Osteocyte (in vitro differentiated cells): ENCODE measurements at regions not wholly inside any gene's neighbourhood (a gene's known extent, or its start where the extent isn't known, plus 50 kb on each side); places are given as distances from the start of the nearest gene placed in this dataset.

ENCODE experiments used
- DNase-seq: peaks from one replicate; pipeline ENCODE4 v3.0.0; 2021; ENCODE audit warnings: mixed read lengths; ENCODE audit not compliant: unreplicated experiment; ENCODE audit errors: extremely low spot score
- H3K27ac Mint-ChIP-seq: one replicate; pipeline ENCODE4 v1.8.0; 2021; ENCODE audit warnings: mild to moderate bottlenecking, mixed read lengths; ENCODE audit not compliant: unreplicated experiment
- H3K27me3 Mint-ChIP-seq: one replicate; pipeline ENCODE4 v1.8.0; 2021; ENCODE audit warnings: mixed read lengths; ENCODE audit not compliant: unreplicated experiment
- H3K36me3 Mint-ChIP-seq: one replicate; pipeline ENCODE4 v1.8.0; 2021; ENCODE audit warnings: mixed read lengths; ENCODE audit not compliant: unreplicated experiment
- H3K4me1 Mint-ChIP-seq: one replicate; pipeline ENCODE4 v1.8.0; 2021; ENCODE audit warnings: mixed read lengths; ENCODE audit not compliant: unreplicated experiment
- H3K4me3 Mint-ChIP-seq: one replicate; pipeline ENCODE4 v1.8.0; 2021; ENCODE audit warnings: mild to moderate bottlenecking, moderate library complexity, mixed read lengths; ENCODE audit not compliant: unreplicated experiment
- H3K9me3 Mint-ChIP-seq: one replicate; pipeline ENCODE4 v1.8.0; 2021; ENCODE audit warnings: mixed read lengths; ENCODE audit not compliant: unreplicated experiment
- TF ChIP-seq, protein P1 (sequence below): fragments of 200-600 bp; sonication (generic); IDR thresholded peaks from 2 replicates; pipeline ENCODE4 v1.5.0; 2021; ENCODE audit warnings: antibody characterized with exemption, mild to moderate bottlenecking, moderate library complexity

DNA sequence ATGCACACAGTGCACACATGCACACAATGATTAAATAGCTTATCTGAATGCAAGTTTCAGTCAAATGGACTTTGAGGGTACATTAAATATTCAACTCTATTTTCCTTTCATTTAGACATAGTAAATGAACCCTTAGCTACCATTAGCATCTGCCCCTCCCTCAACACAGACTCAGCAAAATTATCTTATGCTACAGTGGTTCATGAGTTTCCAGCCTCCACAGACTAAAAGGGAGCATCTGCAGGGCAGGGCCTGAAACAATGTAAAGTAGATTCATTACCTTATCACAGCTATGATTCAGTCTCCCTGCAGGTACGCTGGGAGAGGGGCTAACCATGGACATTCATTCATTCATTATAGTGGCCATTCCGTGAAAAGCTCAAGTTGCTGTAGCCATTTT is 329.1 kb downstream of the VGLL3 start:
- DNase-seq = no peak
- TF ChIP-seq, protein P1, sequence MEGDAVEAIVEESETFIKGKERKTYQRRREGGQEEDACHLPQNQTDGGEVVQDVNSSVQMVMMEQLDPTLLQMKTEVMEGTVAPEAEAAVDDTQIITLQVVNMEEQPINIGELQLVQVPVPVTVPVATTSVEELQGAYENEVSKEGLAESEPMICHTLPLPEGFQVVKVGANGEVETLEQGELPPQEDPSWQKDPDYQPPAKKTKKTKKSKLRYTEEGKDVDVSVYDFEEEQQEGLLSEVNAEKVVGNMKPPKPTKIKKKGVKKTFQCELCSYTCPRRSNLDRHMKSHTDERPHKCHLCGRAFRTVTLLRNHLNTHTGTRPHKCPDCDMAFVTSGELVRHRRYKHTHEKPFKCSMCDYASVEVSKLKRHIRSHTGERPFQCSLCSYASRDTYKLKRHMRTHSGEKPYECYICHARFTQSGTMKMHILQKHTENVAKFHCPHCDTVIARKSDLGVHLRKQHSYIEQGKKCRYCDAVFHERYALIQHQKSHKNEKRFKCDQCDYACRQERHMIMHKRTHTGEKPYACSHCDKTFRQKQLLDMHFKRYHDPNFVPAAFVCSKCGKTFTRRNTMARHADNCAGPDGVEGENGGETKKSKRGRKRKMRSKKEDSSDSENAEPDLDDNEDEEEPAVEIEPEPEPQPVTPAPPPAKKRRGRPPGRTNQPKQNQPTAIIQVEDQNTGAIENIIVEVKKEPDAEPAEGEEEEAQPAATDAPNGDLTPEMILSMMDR = no peak
- Mint-ChIP-seq H3K27me3 (peaks cover 27% of the 10 kb centered on the region), H3K9me3 (no peaks in the 10 kb centered on the region), H3K4me3 (no peak overlapping the region), H3K36me3 (no peaks in the 10 kb centered on the region), H3K27ac (no peak overlapping the region), H3K4me1 (no peaks in the 10 kb centered on the region)

DNA sequence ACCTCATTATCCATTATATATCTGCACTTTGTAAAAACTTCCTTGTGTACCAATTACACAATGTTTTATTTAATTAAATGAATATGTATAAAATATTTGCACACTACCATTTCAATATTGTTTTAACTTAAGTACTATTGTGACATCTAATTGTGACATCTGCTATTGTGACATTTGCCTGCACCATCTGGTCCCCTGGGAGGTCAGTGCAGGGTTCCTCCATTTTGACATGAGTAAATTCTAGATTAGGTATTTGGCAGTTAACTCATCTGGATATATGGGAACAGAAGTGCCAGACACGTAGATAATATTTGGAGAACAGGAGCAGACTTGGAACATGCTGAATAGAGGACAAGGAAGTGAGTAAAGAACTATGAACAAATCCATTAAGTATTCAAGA is 332.1 kb downstream of the VGLL3 start:
- H3K27ac Mint-ChIP-seq = no peak overlapping the region
- TF ChIP-seq, protein P1 = no peak
- H3K36me3 Mint-ChIP-seq = no peaks in the 10 kb centered on the region
- H3K27me3 Mint-ChIP-seq = peaks cover 36% of the 10 kb centered on the region
- no peaks in the 10 kb centered on the region for H3K9me3 Mint-ChIP-seq
- DNase-seq = no peak
- no peak overlapping the region for H3K4me3 Mint-ChIP-seq
- H3K4me1 Mint-ChIP-seq = no peaks in the 10 kb centered on the region

DNA sequence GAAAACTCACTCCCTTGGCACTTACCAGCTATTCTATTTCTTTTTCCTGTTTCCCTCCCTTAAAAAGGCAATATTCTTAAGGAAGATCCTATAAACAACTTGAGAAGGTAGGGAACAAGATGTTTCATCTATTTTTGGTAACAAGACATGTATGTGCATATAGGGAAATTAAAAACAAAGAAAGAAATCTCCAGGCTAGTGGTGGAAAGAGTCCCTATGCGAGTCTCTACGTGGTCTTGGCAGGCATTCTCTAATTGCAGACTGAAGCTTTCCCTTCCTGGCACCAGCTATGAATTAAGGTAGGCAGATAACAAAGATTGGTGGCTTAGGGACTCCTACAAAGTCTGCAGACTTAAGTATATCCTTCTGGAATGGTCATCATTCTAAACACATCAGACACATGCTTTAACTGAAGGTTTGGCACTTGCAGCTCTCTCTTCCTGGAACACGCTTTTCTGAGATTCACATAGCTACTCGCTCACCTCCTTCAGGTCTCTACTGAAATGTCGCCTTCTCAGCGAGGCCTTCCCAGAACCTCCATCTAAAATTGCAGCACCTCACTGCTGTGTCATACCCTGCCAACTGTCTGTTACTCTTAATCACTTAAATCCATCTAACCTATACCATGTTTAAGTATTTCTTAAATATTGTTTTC is 336.0 kb downstream of the VGLL3 start:
- TF ChIP-seq, protein P1 = no peak
- H3K27me3 Mint-ChIP-seq = peaks cover 32% of the 10 kb centered on the region

DNA sequence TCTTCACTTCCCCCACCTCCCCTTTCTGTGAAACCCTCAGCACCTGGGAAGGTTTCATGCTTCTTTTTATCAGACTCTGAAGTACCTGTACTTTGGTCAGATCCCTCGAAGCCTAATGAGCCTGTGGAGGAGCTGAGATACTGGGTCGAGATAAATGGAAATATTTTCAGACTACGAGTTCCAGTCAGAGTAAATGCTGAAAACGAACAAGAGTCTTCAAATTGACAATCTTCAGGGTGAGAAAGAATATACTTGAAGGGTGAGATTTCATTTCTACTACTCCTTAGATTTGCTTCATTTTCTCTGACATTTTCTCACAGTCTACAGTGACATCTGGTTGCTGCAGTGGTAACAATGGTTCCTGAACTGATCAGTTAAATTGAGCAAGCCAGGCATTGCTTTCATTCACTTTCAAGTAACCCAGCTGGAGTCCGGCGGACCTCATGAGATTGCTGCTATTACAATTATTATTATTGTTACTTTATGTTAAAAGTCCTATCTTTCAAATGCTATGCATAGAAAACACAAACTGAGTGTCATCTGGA is 337.2 kb downstream of the VGLL3 start:
- Mint-ChIP-seq H3K36me3 (no peaks in the 10 kb centered on the region), H3K4me3 (no peak overlapping the region), H3K27me3 (peaks cover 32% of the 10 kb centered on the region), H3K9me3 (no peaks in the 10 kb centered on the region), H3K4me1 (no peaks in the 10 kb centered on the region), H3K27ac (no peak overlapping the region)
- TF ChIP-seq, protein P1 = no peak
- DNase-seq = no peak

More for the DNA sequence above, 336.0 kb downstream of the VGLL3 start:
- Mint-ChIP-seq H3K27ac (no peak overlapping the region), H3K9me3 (no peaks in the 10 kb centered on the region), H3K4me1 (no peaks in the 10 kb centered on the region), H3K36me3 (no peaks in the 10 kb centered on the region), H3K4me3 (no peak overlapping the region)
- DNase-seq = no peak

DNA sequence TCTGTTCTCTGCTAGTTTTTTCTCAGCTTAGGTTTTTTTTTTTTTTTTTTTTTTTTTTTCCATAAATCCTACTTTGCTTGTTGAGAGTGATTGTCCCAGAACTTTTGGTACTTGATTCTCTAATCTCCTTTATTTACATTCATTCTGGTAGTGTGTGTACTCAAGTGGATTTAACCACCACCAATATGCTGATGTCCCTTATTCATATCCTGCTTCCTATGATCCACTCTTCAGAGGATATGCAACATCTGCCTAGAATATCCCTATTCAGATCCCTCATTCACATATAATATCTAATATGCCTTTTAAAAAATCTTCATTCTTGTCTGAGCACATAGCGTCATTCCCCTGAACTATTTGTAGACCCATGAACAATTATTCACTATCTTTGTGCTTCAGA is 342.9 kb downstream of the VGLL3 start:
- TF ChIP-seq, protein P1 = no peak
- Mint-ChIP-seq H3K27me3 (peaks cover 20% of the 10 kb centered on the region), H3K4me1 (no peaks in the 10 kb centered on the region), H3K4me3 (no peak overlapping the region), H3K27ac (no peak overlapping the region), H3K36me3 (no peaks in the 10 kb centered on the region), H3K9me3 (no peaks in the 10 kb centered on the region)
- no peak for DNase-seq
